Type B pancreatic cell (in vitro differentiated cells): ENCODE measurements at regions not wholly inside any gene's neighbourhood (a gene's known extent, or its start where the extent isn't known, plus 50 kb on each side); places are given as distances from the start of the nearest gene placed in this dataset.
"Not testable (repeated sequence)": the region's sequence is repeated elsewhere in the genome, so short reads cannot be mapped to it uniquely, and the experiment has no call there.

Experiments
- DNase-seq: peaks from one replicate; pipeline ENCODE4 v3.0.0; 2021; ENCODE audit warnings: mixed read lengths; ENCODE audit not compliant: unreplicated experiment; ENCODE audit errors: extremely low spot score
- H3K27ac Mint-ChIP-seq: 2 replicates; pipeline ENCODE4 v1.8.0; 2021; ENCODE audit warnings: mild to moderate bottlenecking, mixed read lengths
- H3K27me3 Mint-ChIP-seq: 2 replicates; pipeline ENCODE4 v1.8.0; 2021; ENCODE audit warnings: mixed read lengths
- H3K36me3 Mint-ChIP-seq: 2 replicates; pipeline ENCODE4 v1.8.0; 2021; ENCODE audit warnings: mixed read lengths
- H3K4me1 Mint-ChIP-seq: one replicate; pipeline ENCODE4 v1.8.0; 2021; ENCODE audit warnings: mixed read lengths; ENCODE audit not compliant: unreplicated experiment
- H3K4me3 Mint-ChIP-seq: 2 replicates; pipeline ENCODE4 v1.8.0; 2021; ENCODE audit warnings: mild to moderate bottlenecking, mixed read lengths
- H3K9me3 Mint-ChIP-seq: 2 replicates; pipeline ENCODE4 v1.8.0; 2021; ENCODE audit warnings: mixed read lengths
- TF ChIP-seq, protein P1 (sequence below): fragments of 200-600 bp; sonication (generic); conservative IDR thresholded peaks from 2 replicates; pipeline ENCODE4 v1.5.0; 2021; ENCODE audit warnings: antibody characterized with exemption, mild to moderate bottlenecking

DNA sequence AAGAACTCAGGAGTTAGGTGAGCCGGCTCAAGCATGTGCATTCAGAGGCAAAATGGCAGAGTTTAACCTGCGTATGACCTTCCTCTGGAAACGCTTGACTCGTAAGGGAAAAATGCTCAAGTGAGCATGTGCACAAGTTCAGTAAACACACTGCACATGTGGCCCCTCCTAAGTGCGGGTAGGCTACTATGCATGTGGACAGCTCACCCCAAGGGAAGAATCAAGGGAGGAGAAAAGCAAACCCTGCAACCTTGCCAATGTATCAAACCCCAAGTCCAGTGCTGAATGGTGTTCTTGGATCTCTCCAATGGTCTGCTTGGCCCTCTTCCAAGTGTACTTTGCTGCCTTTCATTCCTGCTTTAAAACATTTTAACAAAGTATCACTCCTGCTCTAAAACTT is 407.1 kb downstream of the ADAM29 start:
- no peaks in the 10 kb centered on the region for H3K36me3 Mint-ChIP-seq
- TF ChIP-seq, protein P1, sequence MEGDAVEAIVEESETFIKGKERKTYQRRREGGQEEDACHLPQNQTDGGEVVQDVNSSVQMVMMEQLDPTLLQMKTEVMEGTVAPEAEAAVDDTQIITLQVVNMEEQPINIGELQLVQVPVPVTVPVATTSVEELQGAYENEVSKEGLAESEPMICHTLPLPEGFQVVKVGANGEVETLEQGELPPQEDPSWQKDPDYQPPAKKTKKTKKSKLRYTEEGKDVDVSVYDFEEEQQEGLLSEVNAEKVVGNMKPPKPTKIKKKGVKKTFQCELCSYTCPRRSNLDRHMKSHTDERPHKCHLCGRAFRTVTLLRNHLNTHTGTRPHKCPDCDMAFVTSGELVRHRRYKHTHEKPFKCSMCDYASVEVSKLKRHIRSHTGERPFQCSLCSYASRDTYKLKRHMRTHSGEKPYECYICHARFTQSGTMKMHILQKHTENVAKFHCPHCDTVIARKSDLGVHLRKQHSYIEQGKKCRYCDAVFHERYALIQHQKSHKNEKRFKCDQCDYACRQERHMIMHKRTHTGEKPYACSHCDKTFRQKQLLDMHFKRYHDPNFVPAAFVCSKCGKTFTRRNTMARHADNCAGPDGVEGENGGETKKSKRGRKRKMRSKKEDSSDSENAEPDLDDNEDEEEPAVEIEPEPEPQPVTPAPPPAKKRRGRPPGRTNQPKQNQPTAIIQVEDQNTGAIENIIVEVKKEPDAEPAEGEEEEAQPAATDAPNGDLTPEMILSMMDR = no peak
- H3K4me3 Mint-ChIP-seq = no peak overlapping the region
- H3K27ac Mint-ChIP-seq = no peak overlapping the region
- no peaks in the 10 kb centered on the region for H3K27me3 Mint-ChIP-seq
- DNase-seq = no peak
- no peaks in the 10 kb centered on the region for H3K4me1 Mint-ChIP-seq
- no peaks in the 10 kb centered on the region for H3K9me3 Mint-ChIP-seq

DNA sequence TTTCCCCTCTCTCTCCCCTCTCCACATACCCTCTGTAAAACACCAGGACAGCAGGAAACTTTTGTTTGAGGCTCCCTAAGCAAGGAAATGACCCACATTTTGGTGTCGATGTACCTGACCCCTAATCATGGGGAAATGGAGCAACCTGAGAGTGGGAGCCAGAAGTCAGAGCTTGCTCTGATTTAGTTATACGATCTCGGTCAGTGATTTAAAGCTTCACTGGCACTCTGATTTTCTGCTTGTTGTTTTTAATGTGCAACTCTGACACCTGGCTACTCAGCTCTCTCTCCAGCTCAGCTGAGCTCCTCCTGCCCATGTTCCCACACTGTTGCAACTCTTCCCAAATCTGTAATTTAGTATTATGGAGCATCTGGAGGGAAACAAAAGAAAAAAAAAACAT is 408.6 kb downstream of the ADAM29 start:
- Mint-ChIP-seq H3K9me3 (no peaks in the 10 kb centered on the region), H3K4me3 (no peak overlapping the region), H3K4me1 (no peaks in the 10 kb centered on the region), H3K36me3 (no peaks in the 10 kb centered on the region), H3K27ac (no peak overlapping the region), H3K27me3 (no peaks in the 10 kb centered on the region)
- TF ChIP-seq, protein P1 = no peak
- no peak for DNase-seq

DNA sequence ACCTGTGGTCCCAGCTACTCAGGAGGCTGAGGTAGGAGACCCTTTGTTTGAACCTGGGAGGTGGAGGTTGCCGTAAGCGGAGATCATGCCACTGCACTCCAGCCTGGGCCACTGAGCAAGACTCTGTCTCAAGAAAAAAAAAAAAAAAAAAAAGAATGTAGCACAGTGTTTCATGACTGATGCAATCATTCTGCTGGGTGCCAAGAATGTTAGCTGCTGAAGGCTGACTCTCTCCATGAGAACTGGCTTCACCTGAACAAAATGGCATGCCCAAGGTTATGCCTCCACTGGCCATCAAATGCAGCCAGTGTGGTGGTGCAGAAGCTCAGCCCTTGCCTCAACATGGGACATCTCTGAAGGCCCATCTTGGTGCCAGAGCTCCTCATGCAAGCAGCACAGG is 412.1 kb downstream of the ADAM29 start:
- H3K4me1 Mint-ChIP-seq = no peaks in the 10 kb centered on the region
- no peak for DNase-seq
- no peaks in the 10 kb centered on the region for H3K9me3 Mint-ChIP-seq
- H3K27me3 Mint-ChIP-seq = no peaks in the 10 kb centered on the region
- TF ChIP-seq, protein P1 = no peak
- H3K4me3 Mint-ChIP-seq = no peak overlapping the region
- no peak overlapping the region for H3K27ac Mint-ChIP-seq
- H3K36me3 Mint-ChIP-seq = no peaks in the 10 kb centered on the region

DNA sequence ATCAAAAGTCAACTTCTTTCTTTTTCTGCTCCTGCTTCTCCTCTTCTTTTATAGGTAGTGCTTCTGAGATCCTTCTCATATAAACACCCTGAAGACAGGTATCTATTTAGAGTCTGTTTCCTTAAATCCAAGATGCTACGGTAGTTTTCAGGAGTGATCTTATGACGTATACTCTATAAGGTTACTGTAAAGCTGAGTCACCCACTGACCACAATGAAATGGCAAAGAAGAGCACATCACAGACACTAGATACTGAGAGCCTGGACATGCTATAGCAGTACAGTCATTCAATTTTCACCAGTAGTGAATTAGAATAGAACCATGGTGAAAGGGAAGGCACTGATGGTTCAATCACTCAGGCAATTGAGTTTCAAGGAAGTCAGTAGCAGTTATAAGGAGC is 412.5 kb downstream of the ADAM29 start:
- Mint-ChIP-seq H3K9me3 (no peaks in the 10 kb centered on the region), H3K27ac (no peak overlapping the region), H3K36me3 (no peaks in the 10 kb centered on the region), H3K4me1 (no peaks in the 10 kb centered on the region), H3K27me3 (no peaks in the 10 kb centered on the region), H3K4me3 (no peak overlapping the region)
- TF ChIP-seq, protein P1 = no peak
- no peak for DNase-seq

DNA sequence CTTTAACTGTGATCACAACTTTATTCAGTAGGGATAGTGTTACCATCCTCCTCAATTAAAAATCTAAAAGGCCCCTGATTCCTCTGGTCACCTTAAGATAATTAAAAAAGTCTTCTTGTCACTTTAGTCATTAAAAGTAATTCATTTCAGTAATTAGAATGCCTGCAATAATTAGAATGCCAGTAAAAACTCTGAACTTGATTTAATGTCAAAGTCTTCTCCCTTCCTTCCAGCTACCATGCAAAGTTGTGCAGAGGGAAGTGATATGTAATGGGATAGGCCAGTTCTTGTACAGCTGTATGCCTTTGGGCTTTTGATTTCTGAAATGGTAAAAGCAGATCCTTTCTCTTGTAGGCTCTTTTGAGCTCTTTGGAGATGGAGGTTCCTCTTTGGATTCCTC is 417.2 kb downstream of the ADAM29 start:
- no peaks in the 10 kb centered on the region for H3K27me3 Mint-ChIP-seq
- TF ChIP-seq, protein P1 = no peak
- no peaks in the 10 kb centered on the region for H3K36me3 Mint-ChIP-seq
- no peak overlapping the region for H3K4me3 Mint-ChIP-seq
- H3K9me3 Mint-ChIP-seq = no peaks in the 10 kb centered on the region
- H3K27ac Mint-ChIP-seq = no peak overlapping the region
- DNase-seq = no peak
- H3K4me1 Mint-ChIP-seq = no peaks in the 10 kb centered on the region

DNA sequence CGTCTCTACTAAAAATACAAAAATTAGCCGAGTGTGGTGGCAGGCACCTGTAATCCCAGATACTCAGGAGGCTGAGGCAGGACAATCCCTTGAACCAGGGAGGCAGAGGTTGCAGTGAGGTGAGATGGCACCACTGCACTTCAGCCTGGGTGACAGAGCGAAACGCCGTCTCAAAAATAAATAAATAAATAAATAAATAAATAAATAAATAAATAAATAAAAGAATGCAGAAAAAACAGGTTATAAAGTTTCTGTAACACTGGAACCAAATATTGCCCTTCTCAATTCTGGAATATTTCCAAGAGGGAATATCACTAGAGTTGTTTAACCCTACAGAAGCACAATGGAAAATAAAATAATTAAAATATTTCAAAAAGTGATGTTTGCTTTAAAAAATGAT is 418.4 kb downstream of the ADAM29 start:
- H3K4me3 Mint-ChIP-seq, H3K36me3 Mint-ChIP-seq, H3K27me3 Mint-ChIP-seq, H3K4me1 Mint-ChIP-seq, H3K9me3 Mint-ChIP-seq, H3K27ac Mint-ChIP-seq, DNase-seq: not testable (repeated sequence)
